OCI-LY3 (cell line): ENCODE measurements at regions not wholly inside any gene's neighbourhood (a gene's known extent, or its start where the extent isn't known, plus 50 kb on each side); places are given as distances from the start of the nearest gene placed in this dataset.

ENCODE experiments used
- EZH2phosphoT487 ChIP-seq: fragments of 200-600 bp; shearing (Covaris generic); IDR thresholded peaks from 2 replicates; pipeline ENCODE4 v1.6.1; 2018; ENCODE audit warnings: antibody characterized with exemption, mixed run types, low read depth
- TF ChIP-seq, protein P1 (sequence below): fragments of 200-600, 300-600 bp; sonication (generic); IDR thresholded peaks from 2 replicates; pipeline ENCODE4 v1.5.1; 2014; ENCODE audit warnings: antibody characterized with exemption, low read length, low read depth

GRCh38 chr22:48082284-48082683 is 1319.8 kb downstream of the TBC1D22A start:
- TF ChIP-seq, protein P1, sequence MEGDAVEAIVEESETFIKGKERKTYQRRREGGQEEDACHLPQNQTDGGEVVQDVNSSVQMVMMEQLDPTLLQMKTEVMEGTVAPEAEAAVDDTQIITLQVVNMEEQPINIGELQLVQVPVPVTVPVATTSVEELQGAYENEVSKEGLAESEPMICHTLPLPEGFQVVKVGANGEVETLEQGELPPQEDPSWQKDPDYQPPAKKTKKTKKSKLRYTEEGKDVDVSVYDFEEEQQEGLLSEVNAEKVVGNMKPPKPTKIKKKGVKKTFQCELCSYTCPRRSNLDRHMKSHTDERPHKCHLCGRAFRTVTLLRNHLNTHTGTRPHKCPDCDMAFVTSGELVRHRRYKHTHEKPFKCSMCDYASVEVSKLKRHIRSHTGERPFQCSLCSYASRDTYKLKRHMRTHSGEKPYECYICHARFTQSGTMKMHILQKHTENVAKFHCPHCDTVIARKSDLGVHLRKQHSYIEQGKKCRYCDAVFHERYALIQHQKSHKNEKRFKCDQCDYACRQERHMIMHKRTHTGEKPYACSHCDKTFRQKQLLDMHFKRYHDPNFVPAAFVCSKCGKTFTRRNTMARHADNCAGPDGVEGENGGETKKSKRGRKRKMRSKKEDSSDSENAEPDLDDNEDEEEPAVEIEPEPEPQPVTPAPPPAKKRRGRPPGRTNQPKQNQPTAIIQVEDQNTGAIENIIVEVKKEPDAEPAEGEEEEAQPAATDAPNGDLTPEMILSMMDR = no peak
- no peak for TF ChIP-seq EZH2phosphoT487
